Smooth muscle cell (in vitro differentiated cells): ENCODE measurements at regions not wholly inside any gene's neighbourhood (a gene's known extent, or its start where the extent isn't known, plus 50 kb on each side); places are given as distances from the start of the nearest gene placed in this dataset.

ENCODE experiments used
- DNase-seq: peaks from one replicate; lab custom pipeline; 2025; ENCODE audit not compliant: unreplicated experiment; lab: John Stamatoyannopoulos, UW
- H2AFZ ChIP-seq: fragments of 200-600 bp; sonication (generic); 2 replicates; pipeline ENCODE4 v1.6.0; 2016; ENCODE audit warnings: antibody characterized with exemption, low read depth, mild to moderate bottlenecking
- H3F3A ChIP-seq: fragments of 200-600 bp; sonication (generic); 2 replicates; pipeline ENCODE4 v1.6.0; 2017; ENCODE audit warnings: antibody characterized with exemption, low read depth
- H3K27ac ChIP-seq: fragments of 200-600 bp; sonication (generic); 2 replicates; pipeline ENCODE4 v1.5.1; 2016; ENCODE audit warnings: low read depth, mild to moderate bottlenecking
- H3K27me3 ChIP-seq: fragments of 200-600 bp; sonication (generic); 2 replicates; pipeline ENCODE4 v1.6.1; 2016; ENCODE audit warnings: low read depth, mild to moderate bottlenecking
- H3K36me3 ChIP-seq: fragments of 200-600 bp; sonication (generic); 2 replicates; pipeline ENCODE4 v1.5.1; 2016; ENCODE audit warnings: low read depth
- H3K4me1 ChIP-seq: fragments of 200-600 bp; sonication (generic); 2 replicates; pipeline ENCODE4 v1.5.1; 2016; ENCODE audit warnings: low read depth
- H3K4me2 ChIP-seq: fragments of 200-600 bp; sonication (generic); 2 replicates; pipeline ENCODE4 v1.6.0; 2016; ENCODE audit warnings: mild to moderate bottlenecking
- H3K4me3 ChIP-seq: fragments of 200-600 bp; sonication (generic); 2 replicates; pipeline ENCODE4 v1.5.1; 2016; ENCODE audit warnings: mild to moderate bottlenecking
- H3K79me2 ChIP-seq: fragments of 200-600 bp; sonication (generic); 2 replicates; pipeline ENCODE4 v1.6.0; 2016; ENCODE audit warnings: low read depth, mild to moderate bottlenecking
- H3K9ac ChIP-seq: fragments of 200-600 bp; sonication (generic); 2 replicates; pipeline ENCODE4 v1.6.0; 2016; ENCODE audit warnings: low read depth
- H3K9me3 ChIP-seq: fragments of 200-600 bp; sonication (generic); replicated peaks from 2 replicates; pipeline ENCODE4 v1.5.1; 2016; ENCODE audit warnings: low read depth
- H4K20me1 ChIP-seq: fragments of 200-600 bp; sonication (generic); 2 replicates; pipeline ENCODE4 v1.6.0; 2016; ENCODE audit warnings: low read depth
- WGBS: methylation state at CpG from one replicate; pipeline ENCODE4 v1.1.7; 2016; ENCODE audit warnings: low lambda C conversion rate; 5-methylcytosine and 5-hydroxymethylcytosine counted together
- TF ChIP-seq, protein P1 (sequence below): fragments of 200-600 bp; sonication (generic); IDR thresholded peaks from 2 replicates; pipeline ENCODE4 v1.5.1; 2017; ENCODE audit warnings: borderline replicate concordance, mild to moderate bottlenecking, antibody characterized with exemption; ENCODE audit not compliant: insufficient read depth, poor library complexity, severe bottlenecking

DNA sequence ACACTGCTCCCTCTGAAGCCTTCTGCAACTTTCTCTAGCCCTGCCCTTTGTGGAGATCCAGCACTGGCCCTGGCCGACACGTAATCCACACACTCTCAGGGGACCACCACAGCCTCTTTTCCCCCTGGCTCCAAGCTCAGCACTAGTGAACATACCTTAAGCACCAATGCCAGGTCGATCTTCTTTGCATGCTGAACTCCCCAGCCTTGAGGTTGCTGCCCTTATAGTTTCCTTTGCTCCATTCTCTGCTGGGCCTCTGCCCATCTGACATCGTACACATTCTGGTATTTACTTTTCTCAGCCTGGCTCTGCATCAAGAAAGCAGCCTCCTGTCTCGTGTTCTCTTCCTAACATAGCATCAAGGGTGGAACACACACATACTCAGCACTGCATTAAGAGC, 361.5 kb downstream of the LPIN1 start:
- no peak for DNase-seq
- TF ChIP-seq, protein P1, sequence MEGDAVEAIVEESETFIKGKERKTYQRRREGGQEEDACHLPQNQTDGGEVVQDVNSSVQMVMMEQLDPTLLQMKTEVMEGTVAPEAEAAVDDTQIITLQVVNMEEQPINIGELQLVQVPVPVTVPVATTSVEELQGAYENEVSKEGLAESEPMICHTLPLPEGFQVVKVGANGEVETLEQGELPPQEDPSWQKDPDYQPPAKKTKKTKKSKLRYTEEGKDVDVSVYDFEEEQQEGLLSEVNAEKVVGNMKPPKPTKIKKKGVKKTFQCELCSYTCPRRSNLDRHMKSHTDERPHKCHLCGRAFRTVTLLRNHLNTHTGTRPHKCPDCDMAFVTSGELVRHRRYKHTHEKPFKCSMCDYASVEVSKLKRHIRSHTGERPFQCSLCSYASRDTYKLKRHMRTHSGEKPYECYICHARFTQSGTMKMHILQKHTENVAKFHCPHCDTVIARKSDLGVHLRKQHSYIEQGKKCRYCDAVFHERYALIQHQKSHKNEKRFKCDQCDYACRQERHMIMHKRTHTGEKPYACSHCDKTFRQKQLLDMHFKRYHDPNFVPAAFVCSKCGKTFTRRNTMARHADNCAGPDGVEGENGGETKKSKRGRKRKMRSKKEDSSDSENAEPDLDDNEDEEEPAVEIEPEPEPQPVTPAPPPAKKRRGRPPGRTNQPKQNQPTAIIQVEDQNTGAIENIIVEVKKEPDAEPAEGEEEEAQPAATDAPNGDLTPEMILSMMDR: no peak

DNA sequence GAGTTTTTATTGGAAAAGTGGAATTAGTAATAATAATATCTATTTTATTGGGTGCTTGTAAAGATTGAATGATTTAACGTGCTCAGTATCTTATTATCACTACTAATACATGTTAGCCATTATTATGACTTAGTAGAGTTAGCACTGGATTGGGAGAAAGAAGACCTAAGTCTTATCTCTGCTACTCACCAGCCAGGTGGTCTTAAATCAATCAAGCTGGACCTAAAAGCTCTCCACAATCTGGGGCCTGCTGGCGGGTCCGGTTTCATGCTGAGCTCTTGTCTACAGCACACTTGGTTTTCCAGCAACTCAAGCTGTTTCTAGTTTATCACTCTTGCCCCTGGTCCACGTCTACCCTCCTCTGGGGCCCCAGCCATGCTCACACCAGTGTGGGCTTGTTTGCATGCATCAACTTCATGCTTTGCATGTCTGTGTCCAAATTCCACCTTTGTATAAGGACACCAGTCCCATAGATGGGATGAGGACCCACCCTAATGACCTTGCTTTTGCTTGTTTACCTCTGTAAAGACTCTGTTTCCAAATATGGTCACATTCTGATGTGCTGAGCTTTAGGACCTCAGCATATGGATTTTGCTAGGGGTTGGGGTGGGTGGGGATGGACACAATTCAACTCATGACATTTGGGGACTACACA, 363.1 kb downstream of the LPIN1 start:
- no peak overlapping the region for H3K27ac ChIP-seq

More for the DNA sequence above, 361.5 kb downstream of the LPIN1 start:
- H3K4me2 ChIP-seq: no peak overlapping the region
- no peaks in the 10 kb centered on the region for H4K20me1 ChIP-seq
- H3K36me3 ChIP-seq: no peaks in the 10 kb centered on the region
- H3K79me2 ChIP-seq: no peaks in the 10 kb centered on the region
- H3K27ac ChIP-seq: no peak overlapping the region
- H3K4me1 ChIP-seq: no peaks in the 10 kb centered on the region
- H3K4me3 ChIP-seq: no peak overlapping the region
- no peaks in the 10 kb centered on the region for H3F3A ChIP-seq
- H3K27me3 ChIP-seq: no peaks in the 10 kb centered on the region
- no peaks in the 10 kb centered on the region for H3K9me3 ChIP-seq
- no peak overlapping the region for H2AFZ ChIP-seq
- 78% methylated on average over 5 of the region's 5 CpGs for WGBS
- no peak overlapping the region for H3K9ac ChIP-seq

DNA sequence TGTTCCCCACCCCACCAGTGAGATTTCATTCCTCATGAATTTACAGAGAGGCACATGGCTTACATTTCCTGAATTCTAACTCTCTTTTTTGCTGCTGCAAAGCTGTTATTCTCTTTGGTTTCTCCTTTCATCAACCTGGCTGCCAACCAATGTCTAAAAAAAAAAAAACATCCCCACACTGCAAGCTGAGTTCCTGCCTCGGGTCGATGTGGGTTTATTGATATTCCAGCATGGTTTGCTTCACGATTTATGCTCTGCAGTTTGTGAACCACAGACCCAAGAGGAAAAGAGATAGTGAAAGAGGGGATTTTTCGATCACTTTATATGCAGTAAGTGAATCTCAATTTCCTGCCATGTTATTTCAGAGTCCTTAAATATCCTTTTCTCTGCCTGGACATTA, 363.6 kb downstream of the LPIN1 start:
- 78% methylated on average over 4 of the region's 4 CpGs for WGBS
- no peak overlapping the region for H3K4me2 ChIP-seq
- H3K9ac ChIP-seq: no peak overlapping the region
- H3K27ac ChIP-seq: no peak overlapping the region
- no peaks in the 10 kb centered on the region for H3K9me3 ChIP-seq
- no peaks in the 10 kb centered on the region for H3K4me1 ChIP-seq
- H3K79me2 ChIP-seq: no peaks in the 10 kb centered on the region
- no peak for DNase-seq
- no peaks in the 10 kb centered on the region for H3K27me3 ChIP-seq
- H3K4me3 ChIP-seq: no peak overlapping the region
- TF ChIP-seq, protein P1: no peak
- H4K20me1 ChIP-seq: no peaks in the 10 kb centered on the region
- no peaks in the 10 kb centered on the region for H3F3A ChIP-seq
- no peaks in the 10 kb centered on the region for H3K36me3 ChIP-seq
- no peak overlapping the region for H2AFZ ChIP-seq

More for the DNA sequence above, 363.1 kb downstream of the LPIN1 start:
- no peak overlapping the region for H3K4me3 ChIP-seq
- 53% methylated on average over 4 of the region's 4 CpGs for WGBS
- H3K79me2 ChIP-seq: no peaks in the 10 kb centered on the region
- no peak overlapping the region for H3K4me2 ChIP-seq
- H3F3A ChIP-seq: no peaks in the 10 kb centered on the region
- H3K27me3 ChIP-seq: no peaks in the 10 kb centered on the region
- no peaks in the 10 kb centered on the region for H3K9me3 ChIP-seq
- no peak for DNase-seq
- TF ChIP-seq, protein P1: no peak
- H3K4me1 ChIP-seq: no peaks in the 10 kb centered on the region
- no peak overlapping the region for H3K9ac ChIP-seq
- no peaks in the 10 kb centered on the region for H3K36me3 ChIP-seq
- no peaks in the 10 kb centered on the region for H4K20me1 ChIP-seq
- no peak overlapping the region for H2AFZ ChIP-seq

DNA sequence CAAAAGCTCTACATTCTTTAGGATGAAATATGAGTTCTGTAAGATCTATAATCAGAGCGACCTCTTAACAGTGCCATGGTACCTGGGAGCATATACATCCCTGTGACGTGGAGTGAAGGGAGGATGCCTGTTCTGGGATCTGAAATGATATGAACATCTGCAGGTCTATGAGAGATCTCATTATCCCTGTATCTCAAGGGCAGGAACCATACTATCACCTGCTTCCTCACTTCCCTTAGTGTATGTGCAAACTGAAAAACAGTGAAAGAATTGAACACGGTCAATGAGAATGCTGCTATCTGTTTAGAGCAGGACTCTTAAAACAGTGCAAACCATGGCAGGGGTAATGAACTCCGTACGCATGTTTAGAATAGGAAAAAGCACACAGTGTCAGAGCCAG, 364.0 kb downstream of the LPIN1 start:
- WGBS: 96% methylated on average over 5 of the region's 5 CpGs
- Histone ChIP-seq H3K27ac (no peak overlapping the region), H4K20me1 (no peaks in the 10 kb centered on the region), H3K4me2 (no peak overlapping the region), H3K27me3 (no peaks in the 10 kb centered on the region), H3F3A (no peaks in the 10 kb centered on the region), H3K9ac (no peak overlapping the region), H3K4me1 (no peaks in the 10 kb centered on the region), H2AFZ (no peak overlapping the region), H3K79me2 (no peaks in the 10 kb centered on the region), H3K36me3 (no peaks in the 10 kb centered on the region), H3K9me3 (no peaks in the 10 kb centered on the region), H3K4me3 (no peak overlapping the region)
- TF ChIP-seq, protein P1: no peak
- no peak for DNase-seq
